ENCODE measurements at regions not wholly inside any gene's neighbourhood (a gene's known extent, or its start where the extent isn't known, plus 50 kb on each side); places are given as distances from the start of the nearest gene placed in this dataset.
A peak's percentile ranks its signal among the peaks of the same experiment; 100 is the strongest.
"Not testable (repeated sequence)": the region's sequence is repeated elsewhere in the genome, so short reads cannot be mapped to it uniquely, and the experiment has no call there.

DNA sequence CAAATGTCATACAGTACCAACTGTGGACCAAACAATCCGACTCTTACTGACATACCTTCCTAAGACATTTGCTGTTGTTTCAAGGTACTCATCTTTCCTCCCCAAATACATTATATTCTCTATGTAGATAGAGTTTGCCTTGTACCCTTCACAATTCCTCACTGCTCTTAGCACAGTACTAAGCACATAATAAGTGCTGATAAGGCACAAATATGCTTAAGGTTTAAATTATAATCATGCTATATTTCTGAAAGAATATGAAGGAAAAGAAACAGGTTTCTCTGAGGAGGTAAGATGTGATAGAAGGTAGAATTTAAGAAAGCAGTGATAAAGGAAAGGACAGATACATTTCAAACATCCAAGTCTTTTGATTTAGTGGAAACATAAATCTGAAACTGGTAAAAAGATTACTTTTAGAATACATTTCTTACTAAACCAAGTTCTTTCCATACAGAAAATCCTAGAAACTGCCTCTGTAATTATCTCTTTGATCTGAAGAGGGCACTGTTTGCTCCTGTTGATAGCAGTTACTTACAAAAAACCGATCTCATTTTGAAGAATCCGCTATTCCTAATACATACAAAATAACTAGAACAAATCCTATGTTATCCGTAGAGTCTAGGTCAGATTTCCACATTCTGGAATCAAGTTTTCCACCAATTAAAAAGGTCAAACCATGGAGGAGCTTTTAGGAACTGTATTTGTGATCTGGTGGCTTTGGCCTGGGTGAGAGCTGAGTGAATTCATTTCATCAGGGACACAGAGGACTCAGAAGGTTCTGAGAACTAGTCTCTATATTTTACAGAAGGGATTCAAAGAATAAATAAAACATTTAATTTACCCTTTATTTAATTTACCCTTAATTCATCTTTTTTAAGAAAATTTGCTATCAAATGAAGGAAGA, 311.9 kb downstream of the DAD1 start:
- FAIRE-seq = peak; percentile 67
- no peak for DNase-seq (ENCODE audit: extremely low spot score, insufficient read length, low read depth)

DNA sequence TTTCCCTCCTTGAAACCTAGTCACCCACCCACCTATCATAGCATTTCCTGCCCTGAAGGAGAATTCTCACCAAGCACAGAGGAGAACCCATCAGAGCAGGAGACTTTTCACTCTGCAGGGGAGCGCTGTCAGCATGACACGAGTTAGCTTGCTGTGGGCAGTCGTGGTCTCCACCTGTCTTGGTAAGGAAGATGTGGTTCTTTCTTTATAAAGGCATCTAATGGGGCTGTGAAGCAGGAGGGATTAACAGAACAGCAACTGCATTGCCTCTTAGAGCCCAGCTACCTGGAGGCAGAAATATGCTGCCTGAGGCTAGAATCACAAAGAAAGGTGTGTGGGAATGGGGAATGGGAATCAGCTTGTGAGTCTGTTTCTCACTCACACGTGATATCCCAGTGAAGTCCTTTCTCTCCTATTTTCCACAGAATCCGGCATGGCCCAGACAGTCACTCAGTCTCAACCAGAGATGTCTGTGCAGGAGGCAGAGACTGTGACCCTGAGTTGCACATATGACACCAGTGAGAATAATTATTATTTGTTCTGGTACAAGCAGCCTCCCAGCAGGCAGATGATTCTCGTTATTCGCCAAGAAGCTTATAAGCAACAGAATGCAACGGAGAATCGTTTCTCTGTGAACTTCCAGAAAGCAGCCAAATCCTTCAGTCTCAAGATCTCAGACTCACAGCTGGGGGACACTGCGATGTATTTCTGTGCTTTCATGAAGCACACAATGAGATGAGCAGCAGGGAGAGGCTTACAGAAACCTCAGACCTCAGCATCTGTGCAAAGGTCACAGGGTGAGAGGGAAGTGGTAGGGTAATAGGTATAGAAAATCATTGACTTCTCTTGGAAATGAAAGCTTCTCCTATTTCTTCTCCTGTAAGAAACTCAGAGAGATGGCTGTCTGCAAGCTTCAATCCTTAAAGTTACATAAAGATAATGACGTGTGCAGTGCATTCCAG, 316.9 kb downstream of the DAD1 start:
- DNase-seq (ENCODE audit: extremely low spot score, insufficient read length, low read depth) = no peak
- no peak for FAIRE-seq

DNA sequence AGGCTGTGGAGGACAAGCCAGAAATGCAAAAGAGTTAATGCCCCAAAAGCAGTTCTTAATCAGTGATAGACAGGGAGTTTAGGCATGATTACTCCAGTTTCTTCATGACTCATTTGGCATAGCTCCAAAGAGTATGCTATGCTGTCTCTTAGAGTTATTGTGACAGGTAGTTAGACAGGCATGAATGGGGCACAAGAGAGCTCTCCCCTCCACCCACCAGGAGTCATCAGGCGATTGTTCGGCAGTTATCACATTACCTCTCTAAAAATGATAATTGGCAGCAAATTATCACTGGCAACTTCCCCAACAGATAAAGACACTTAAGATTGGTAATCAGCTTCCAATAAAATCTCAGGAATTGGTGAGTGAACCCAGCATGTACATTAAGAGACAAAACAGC, 320.1 kb downstream of the DAD1 start:
- FAIRE-seq (no peak), DNase-seq (ENCODE audit: extremely low spot score, insufficient read length, low read depth) (no peak)

DNA sequence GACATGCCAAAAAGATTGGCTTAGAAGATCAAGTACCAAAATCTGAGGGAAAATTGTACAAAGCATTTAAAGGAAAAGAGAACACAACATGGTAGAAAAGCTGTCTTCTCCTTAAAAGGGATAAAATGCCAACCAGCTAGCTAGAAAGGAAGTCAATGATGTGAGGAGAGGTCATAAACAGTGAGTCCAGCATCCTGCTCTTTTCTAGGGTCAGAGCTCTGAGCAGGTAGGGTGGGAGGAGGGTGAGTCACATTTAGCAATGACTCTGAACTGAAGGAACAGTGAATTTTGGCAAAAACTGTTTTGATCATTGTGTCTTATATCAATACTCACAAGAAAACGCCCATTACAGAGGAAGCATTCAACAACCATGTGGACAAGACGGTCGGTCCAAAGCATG, 322.3 kb downstream of the DAD1 start:
- no peak for FAIRE-seq

DNA sequence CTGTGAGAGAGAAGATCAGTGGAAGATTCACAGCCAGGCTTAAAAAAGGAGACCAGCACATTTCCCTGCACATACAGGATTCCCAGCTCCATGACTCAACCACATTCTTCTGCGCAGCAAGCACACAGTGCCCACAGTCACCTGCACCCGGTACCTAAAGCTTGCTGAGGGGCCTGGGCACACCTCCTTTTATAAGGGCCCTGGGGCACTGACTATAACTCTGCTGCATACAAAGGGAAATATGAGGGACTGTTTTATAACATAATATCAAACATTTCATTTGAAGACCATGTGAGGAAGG, 322.9 kb downstream of the DAD1 start:
- no peak for DNase-seq (ENCODE audit: extremely low spot score, insufficient read length, low read depth)
- no peak for FAIRE-seq

More for the DNA sequence above, 322.3 kb downstream of the DAD1 start:
- DNase-seq (ENCODE audit: extremely low spot score, insufficient read length, low read depth) = no peak

DNA sequence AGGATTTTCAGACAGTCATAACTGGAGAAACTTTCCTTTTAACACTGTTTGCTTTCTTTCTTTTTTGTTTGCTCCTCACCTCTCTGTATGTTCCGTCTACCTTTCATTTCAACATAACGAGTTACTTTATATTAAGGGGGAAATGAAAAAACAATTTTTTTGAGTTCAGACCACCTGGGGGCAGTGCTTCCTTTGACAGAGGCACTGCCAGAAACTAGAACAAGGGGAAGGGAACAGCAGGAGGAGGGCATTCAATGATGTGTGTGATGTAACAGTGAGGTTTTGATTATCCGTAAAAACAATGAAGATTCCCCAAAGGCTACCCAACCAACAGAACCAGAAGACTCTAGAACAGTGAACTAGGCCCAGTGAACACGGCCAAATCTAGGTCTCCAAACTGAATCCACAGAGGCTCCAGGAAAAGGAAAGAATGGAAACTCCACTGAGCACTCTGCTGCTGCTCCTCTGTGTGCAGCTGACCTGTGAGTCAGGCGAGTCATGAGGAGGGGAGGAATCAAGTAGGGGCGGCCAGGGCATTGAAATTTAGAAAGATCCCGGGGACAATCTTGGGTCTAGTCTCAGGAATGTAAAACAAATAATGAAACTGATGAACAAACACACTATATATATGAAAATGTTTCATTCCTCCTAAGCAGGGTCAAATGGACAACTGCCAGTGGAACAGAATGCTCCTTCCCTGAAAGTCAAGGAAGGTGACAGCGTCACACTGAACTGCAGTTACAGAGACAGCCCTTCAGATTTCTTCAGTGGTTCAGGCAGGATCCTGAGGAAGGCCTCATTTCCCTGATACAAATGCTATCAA, 323.5 kb downstream of the DAD1 start:
- no peak for DNase-seq (ENCODE audit: extremely low spot score, insufficient read length, low read depth)
- FAIRE-seq = no peak

DNA sequence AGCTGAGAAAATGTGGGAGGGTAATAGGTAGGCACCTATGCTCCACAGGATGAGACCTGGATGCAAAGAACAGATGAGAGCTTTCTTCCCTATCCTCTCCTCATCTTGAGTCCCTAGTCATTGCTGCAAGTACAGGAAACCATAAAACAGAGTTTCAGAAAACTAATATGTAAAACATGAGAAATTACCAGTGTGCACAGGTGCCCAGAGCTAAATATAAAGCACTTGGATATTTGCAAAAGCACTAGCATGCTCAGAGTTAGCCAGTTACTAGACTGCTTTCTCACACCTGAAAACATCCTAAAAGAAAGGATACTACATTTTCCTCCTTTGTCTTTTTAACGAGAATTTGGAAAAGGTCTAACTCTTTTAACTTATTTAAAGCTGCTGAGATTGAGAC, 324.3 kb downstream of the DAD1 start:
- FAIRE-seq (no peak), DNase-seq (ENCODE audit: extremely low spot score, insufficient read length, low read depth) (no peak)

DNA sequence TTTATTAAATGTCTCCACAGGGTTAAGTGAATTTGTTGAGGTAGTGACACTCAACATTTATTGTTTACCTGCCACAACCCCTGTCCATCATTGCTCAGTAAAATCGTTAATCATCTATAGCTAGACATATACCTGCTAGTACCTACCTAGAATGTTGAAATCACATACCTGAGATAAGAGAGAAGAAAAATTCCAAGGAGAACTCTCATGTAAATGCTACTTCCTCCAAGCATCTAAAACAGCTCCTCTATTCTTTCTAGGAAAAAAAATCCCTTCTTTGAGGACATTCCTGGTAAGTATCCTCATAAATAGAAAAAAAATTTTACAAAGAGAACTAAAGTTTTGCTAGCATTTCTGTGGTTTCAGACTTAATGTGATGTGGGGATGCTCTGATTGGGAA, 325.1 kb downstream of the DAD1 start:
- DNase-seq (ENCODE audit: extremely low spot score, insufficient read length, low read depth) (no peak), FAIRE-seq (no peak)

DNA sequence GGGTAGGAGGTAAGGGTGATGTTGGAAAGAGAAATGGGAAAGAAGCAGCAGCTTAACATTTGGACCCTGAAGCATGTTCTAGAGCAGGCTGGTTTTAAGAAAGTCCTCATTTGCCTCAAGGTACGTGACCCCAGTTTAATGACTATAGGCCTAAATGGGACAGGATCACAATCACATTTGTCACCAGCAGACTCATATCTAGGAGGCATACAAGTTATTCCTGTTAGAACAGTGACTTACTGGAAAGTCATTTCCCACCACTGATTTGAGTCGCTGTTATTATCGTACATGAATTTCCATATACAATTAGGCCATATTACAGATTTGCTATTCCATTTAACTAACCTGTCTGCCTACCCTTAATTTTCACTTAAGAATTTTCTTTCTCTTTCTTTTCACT, 326.1 kb downstream of the DAD1 start:
- DNase-seq (ENCODE audit: extremely low spot score, insufficient read length, low read depth) = no peak
- FAIRE-seq = no peak

DNA sequence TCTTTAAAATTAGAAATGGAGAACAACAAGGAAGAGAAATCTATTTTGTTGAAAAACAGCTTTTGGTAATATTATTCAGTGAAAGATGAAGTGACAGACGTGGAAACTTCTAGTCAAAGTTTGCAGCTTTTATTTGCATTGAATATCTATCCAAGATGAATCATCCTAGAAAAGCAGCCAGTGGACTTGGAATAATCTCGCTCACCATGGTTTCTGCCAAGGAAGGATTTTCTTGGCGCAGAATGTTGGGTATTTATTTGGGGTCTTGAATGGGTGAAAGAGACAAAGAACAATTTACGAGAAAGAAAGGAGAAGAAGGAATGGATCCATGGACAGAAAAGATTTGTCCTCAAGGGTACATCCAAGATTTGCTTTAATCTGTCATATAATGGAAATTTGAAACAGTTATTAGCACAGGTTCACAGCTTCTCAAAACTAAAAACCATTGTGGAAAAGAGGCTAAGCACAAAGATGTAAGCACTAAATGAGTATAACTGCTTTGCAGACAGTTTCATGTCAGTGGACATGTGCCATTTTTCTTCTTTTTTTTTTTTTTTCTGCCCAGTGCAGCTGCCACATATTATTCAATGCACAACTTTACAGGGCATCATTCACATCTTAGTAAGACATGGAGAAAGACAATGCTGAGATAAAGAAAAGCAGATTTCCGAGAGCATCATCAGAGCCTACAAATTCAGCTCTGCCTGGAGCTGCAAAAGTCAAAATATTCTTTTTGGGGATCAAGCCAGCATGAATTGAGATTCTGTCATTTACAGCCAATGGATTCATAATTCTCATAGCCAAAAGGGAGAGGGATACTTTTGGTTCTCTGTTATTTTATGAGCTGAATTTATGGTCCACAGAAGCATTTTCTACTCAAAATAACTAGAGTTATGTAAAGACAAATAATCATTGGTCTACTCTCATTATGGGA, 333.7 kb downstream of the DAD1 start:
- no peak for DNase-seq (ENCODE audit: extremely low spot score, insufficient read length, low read depth)
- FAIRE-seq = no peak

DNA sequence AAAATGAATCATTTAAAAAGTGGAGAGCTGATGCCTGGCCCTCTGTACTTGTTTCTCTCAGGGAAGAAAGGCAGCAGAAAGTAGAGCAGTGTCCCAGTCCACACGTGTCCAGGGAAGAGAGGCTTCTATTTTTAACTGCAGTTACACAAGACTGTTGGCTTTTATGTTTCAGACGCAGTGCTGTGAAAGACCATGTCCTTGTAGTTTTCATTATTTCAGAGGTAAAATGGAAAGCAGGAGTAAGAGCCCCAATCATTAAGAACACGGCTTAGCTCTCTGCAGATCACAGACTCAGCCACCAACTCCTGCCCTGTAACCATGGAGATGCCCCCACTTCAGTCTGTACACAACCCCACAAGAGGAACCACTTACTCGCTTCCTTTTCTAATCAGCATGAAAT, 336.3 kb downstream of the DAD1 start:
- FAIRE-seq (no peak), DNase-seq (ENCODE audit: extremely low spot score, insufficient read length, low read depth) (no peak)

DNA sequence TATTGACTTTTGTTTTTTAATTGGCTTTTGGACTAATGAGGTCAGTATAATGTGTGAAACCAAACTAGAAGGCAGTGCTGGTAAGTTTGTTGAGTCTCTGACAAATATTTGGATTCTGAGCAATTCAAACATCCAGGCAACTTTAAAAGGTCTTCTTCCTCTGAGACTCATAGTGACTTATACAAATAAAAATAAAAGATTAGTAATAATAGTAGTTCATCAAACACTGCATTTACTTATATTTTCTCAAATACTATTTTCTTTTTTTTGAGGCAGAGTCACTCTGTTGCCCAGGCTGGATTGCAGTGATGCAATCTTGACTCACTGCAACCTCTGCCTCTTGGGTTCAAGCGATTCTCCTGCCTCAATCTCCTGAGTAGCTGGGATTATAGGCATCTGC, 337.9 kb downstream of the DAD1 start:
- DNase-seq (ENCODE audit: extremely low spot score, insufficient read length, low read depth) (no peak), FAIRE-seq (no peak)

DNA sequence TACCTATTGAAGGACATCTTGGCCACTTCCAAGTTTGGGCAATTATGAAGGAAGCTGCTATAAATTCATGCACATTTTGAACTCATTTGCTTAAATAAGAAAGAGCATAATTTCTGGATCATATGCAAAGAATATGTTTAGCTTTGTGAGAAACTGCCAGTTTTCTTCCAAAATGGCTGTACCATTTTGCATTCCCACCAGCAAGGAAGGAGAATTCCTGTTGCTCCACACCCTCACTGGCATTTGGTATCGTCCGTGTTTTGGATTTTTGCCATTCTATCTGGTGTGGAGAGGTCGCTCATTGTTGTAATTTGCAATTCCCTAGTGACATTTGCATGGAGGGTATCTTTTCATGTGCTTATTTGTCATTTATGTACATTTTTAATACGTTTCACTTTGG, 339.3 kb downstream of the DAD1 start:
- FAIRE-seq (no peak), DNase-seq (ENCODE audit: extremely low spot score, insufficient read length, low read depth) (no peak)

DNA sequence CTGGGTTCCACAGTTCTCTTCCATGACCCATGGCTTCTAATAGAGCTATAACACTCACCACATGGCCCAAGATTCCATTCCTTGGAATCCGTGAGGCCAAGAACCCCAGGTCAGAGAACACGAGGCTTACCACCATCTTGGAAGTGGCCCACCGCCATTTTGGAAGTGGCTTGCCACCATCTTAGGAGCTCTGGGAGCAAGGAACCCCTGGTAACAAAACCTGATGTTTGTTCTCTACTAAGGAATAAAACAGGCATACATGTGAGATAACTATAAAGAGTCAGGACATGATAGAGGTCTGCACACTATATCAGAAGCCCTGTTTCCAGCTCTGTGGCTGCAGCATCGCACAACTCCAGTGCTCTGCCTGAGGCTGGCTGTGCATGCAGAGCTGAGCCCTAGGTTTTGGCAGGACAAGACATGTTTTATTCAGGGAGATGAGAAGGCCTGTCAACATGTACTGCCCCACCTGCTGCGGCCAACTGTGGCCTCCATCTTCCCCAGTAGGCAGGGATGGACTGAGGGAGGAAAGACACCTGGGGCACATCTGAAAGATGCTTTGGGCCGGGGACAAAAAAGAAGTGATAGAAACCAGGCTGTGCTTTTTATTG, 344.9 kb downstream of the DAD1 start:
- FAIRE-seq = no peak
- DNase-seq (ENCODE audit: extremely low spot score, insufficient read length, low read depth) = no peak

DNA sequence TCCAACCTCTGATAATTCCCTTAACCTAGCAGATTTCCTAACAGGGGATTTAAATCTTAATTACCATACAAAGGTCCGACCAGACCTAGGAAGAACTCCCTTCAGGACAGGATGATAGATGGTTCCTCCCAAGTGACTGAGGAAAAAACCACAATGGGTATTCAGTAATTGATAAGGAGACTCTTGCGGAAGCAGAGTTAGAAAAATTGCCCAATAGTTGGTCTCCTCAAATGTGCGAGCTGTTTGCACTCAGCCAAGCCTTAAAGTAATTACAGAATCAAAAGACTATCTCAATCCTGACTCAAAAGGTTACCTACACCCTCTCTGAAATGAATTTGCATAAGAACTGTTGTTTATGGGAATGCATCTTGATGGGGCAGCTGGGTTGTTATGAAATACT, 350.7 kb downstream of the DAD1 start:
- not testable (repeated sequence) for FAIRE-seq

DNA sequence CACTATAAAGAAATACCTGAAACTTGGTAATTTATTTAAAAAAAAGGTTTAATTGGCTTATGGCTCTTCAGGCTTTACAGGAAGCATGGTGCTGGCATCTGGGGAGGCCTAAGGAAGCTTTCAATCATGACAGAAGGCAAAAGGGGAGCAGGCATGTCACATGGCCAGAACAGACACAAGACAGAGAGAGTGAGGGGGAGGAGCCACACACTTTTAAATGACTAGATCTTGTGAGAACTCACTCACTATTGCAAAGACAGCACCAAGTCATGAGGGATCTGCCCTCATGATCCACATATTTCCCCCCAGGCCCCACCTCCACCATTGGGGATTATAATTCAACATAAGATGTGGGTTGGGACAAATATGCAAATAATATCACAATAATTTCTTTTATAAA, 355.6 kb downstream of the DAD1 start:
- DNase-seq (ENCODE audit: extremely low spot score, insufficient read length, low read depth) (no peak), FAIRE-seq (no peak)

More for the DNA sequence above, 350.7 kb downstream of the DAD1 start:
- not testable (repeated sequence) for DNase-seq (ENCODE audit: extremely low spot score, insufficient read length, low read depth)

DNA sequence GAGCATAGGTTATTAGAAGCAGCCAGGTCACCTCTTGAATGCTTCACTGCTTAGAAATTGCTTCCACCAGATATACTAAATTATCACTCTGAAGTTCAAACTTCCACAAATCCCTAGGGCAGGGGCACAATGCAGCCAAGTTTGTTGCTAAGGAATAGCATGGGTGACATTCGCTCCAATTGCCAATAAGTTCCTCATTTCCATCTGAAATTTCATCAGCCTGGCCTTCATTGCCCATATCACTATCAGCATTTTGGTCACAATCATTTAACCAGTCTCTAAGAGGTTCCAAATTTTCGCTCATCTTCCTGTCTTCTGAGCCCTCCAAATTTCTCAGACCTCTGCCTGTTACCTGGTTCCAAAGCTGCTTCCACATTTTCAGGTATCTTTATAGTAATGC, 356.1 kb downstream of the DAD1 start:
- DNase-seq (ENCODE audit: extremely low spot score, insufficient read length, low read depth) (no peak), FAIRE-seq (no peak)

DNA sequence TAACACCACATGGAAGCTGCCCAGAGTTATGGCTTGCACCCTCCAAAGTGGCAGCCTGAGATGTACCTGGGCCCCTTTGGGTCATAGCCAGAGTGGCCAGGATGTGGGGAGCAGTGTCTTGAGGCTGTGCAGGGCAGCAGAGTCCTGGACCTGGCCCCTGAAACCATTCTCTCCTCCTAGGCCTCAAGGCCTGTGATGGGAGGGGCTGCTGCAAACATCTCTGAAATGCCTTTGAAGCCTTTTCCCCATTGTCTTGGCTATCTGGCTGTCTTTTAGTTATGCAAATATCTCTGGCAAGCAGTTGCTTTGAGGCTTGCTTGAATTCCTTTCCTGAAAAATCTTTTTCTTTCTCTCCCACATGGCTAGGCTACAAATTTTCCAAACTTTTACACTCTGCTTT, 356.5 kb downstream of the DAD1 start:
- no peak for DNase-seq (ENCODE audit: extremely low spot score, insufficient read length, low read depth)
- no peak for FAIRE-seq

DNA sequence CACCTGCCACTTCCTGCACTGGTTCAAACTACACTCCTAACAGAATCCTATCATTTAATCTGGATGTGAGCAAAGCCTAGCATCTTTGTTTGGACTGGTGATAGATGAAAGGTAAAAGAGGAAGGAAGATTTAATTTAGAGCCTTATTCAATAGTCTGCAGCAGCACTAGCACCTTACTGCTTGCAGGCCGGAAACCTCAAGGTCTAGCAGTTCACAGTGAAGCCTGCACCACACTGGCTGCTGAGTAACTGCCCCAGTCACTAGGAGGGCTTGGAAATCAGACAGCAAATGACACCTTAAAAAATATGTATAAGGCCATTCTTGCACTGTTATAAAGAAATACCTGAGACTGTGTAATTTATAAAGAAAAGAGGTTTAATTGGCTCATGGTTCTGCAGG, 358.0 kb downstream of the DAD1 start:
- FAIRE-seq = peak; percentile 36

More for the DNA sequence above, 358.0 kb downstream of the DAD1 start:
- no peak for DNase-seq (ENCODE audit: extremely low spot score, insufficient read length, low read depth)
